ENCODE measurements at regions not wholly inside any gene's neighbourhood (a gene's known extent, or its start where the extent isn't known, plus 50 kb on each side); places are given as distances from the start of the nearest gene placed in this dataset.

- ChIA-PET POLR2A (no interaction called here), CTCF (ENCODE audit: low intra/inter-chr PET ratio, low total read pairs) (no interaction called here)
- Histone ChIP-seq H3K4me1 (ENCODE audit: insufficient read depth, low read length) (no peaks in the 10 kb centered on the region), H3K27ac (ENCODE audit: extremely low read length, insufficient read depth, low read length) (no peak overlapping the region), H3K9ac (ENCODE audit: insufficient read depth, low read depth, low read length) (no peak overlapping the region), H3K9me3 (ENCODE audit: low read length) (no peaks in the 10 kb centered on the region), H3K79me2 (ENCODE audit: insufficient read depth, low read length) (no peaks in the 10 kb centered on the region), H3K4me2 (ENCODE audit: low read depth, low read length) (no peak overlapping the region), H2AFZ (ENCODE audit: low read length) (no peak overlapping the region), H3K4me3 (replicated peaks in 1 of 3; ENCODE audit: insufficient read depth in 1 of 3, low read depth in 2 of 3, low read length in 3 of 3) (no peak overlapping the region), H3K27me3 (ENCODE audit: control insufficient read depth in 1 of 2, insufficient read depth in 2 of 2, low read length in 2 of 2) (peaks cover under 1 to 45% of the 10 kb centered on the region in 2 experiments; a peak in 3 of 5 replicates), H4K20me1 (ENCODE audit: insufficient read depth, low read length) (no peaks in the 10 kb centered on the region), H3K36me3 (replicated peaks in 1 of 2; ENCODE audit: control insufficient read depth in 1 of 2, insufficient read depth in 2 of 2, low read length in 2 of 2) (no peaks in the 10 kb centered on the region)
- no peak for TF ChIP-seq HNF4G (IDR thresholded peaks at IDR 0.05; ENCODE audit: borderline replicate concordance, low read depth, low read length)
- no peak for TF ChIP-seq HNF4G (CRISPR knock-in tag; IDR thresholded peaks at IDR 0.05; ENCODE audit: borderline replicate concordance, low read depth)
- no peak for TF ChIP-seq NCOR1 (IDR thresholded peaks at IDR 0.05; ENCODE audit: borderline replicate concordance, low read length)
- TF ChIP-seq ZNF768 (CRISPR knock-in tag; IDR thresholded peaks at IDR 0.05): no peak
- no peak for TF ChIP-seq ZFP41 (CRISPR knock-in tag; IDR thresholded peaks at IDR 0.05; ENCODE audit: borderline replicate concordance)
- TF ChIP-seq, protein P1, sequence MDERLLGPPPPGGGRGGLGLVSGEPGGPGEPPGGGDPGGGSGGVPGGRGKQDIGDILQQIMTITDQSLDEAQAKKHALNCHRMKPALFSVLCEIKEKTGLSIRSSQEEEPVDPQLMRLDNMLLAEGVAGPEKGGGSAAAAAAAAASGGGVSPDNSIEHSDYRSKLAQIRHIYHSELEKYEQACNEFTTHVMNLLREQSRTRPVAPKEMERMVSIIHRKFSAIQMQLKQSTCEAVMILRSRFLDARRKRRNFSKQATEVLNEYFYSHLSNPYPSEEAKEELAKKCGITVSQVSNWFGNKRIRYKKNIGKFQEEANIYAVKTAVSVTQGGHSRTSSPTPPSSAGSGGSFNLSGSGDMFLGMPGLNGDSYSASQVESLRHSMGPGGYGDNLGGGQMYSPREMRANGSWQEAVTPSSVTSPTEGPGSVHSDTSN (CRISPR knock-in tag; IDR thresholded peaks at IDR 0.05): no peak
- TF ChIP-seq RBM39 (IDR thresholded peaks at IDR 0.05; ENCODE audit: low read depth, low read length, poor library complexity, severe bottlenecking): no peak
- TF ChIP-seq SUZ12 (IDR thresholded peaks at IDR 0.05; ENCODE audit: low read depth, low read length): no peak
- TF ChIP-seq, protein P2, sequence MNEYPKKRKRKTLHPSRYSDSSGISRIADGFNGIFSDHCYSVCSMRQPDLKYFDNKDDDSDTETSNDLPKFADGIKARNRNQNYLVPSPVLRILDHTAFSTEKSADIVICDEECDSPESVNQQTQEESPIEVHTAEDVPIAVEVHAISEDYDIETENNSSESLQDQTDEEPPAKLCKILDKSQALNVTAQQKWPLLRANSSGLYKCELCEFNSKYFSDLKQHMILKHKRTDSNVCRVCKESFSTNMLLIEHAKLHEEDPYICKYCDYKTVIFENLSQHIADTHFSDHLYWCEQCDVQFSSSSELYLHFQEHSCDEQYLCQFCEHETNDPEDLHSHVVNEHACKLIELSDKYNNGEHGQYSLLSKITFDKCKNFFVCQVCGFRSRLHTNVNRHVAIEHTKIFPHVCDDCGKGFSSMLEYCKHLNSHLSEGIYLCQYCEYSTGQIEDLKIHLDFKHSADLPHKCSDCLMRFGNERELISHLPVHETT (CRISPR knock-in tag; conservative IDR thresholded peaks at IDR 0.05): no peak
- TF ChIP-seq KLF13 (CRISPR knock-in tag; IDR thresholded peaks at IDR 0.05): no peak
- TF ChIP-seq ZNF556 (CRISPR knock-in tag; IDR thresholded peaks at IDR 0.05; ENCODE audit: borderline replicate concordance): no peak
- no peak for TF ChIP-seq MAFK (conservative IDR thresholded peaks at IDR 0.05 in 1 of 2, IDR thresholded peaks at IDR 0.05 in 1 of 2; ENCODE audit: low read length in 2 of 2)
- TF ChIP-seq MTA3 (CRISPR knock-in tag; IDR thresholded peaks at IDR 0.05): no peak
- TF ChIP-seq ZNF138 (CRISPR knock-in tag; IDR thresholded peaks at IDR 0.05; ENCODE audit: low read depth): no peak
- TF ChIP-seq RFX1 (IDR thresholded peaks at IDR 0.05): no peak
- TF ChIP-seq ZNF710 (CRISPR knock-in tag; IDR thresholded peaks at IDR 0.05; ENCODE audit: borderline replicate concordance): no peak
- no peak for TF ChIP-seq NFE2L2 (IDR thresholded peaks at IDR 0.05; ENCODE audit: low read length)
- no peak for TF ChIP-seq KDM2A (CRISPR knock-in tag; IDR thresholded peaks at IDR 0.05; ENCODE audit: borderline replicate concordance, low read depth)
- no peak for TF ChIP-seq IKZF4 (CRISPR knock-in tag; IDR thresholded peaks at IDR 0.05; ENCODE audit: borderline replicate concordance, low read depth, not compliant biosample characterization)
- TF ChIP-seq PHF20 (CRISPR knock-in tag; IDR thresholded peaks at IDR 0.05): no peak
- TF ChIP-seq ARNT (IDR thresholded peaks at IDR 0.05): no peak
- ATAC-seq: no peak
- in situ Hi-C loops (cut with HindIII; ENCODE audit: extremely low pct_ligation_motif_present, low pct_unique_long_range_greater_than_20kb): no loop called here
- intact Hi-C loops (cut with micrococcal nuclease; ENCODE audit: unreplicated experiment): no loop called here
- BruUV-seq (replicated peaks): no TSS peak
- no peak for FAIRE-seq
- WGBS (ENCODE audit: low lambda C conversion rate): 5% methylated on average over 10 of the region's 11 CpGs
- no peak for DNase-seq (ENCODE audit: low spot score)
Observed at GRCh38 chr2:129717560-129718130, 261.8 kb upstream of the RAB6C start.
